Sigmoid colon (tissue), 6 donors: ENCODE measurements at regions not wholly inside any gene's neighbourhood (a gene's known extent, or its start where the extent isn't known, plus 50 kb on each side); places are given as distances from the start of the nearest gene placed in this dataset.

Experiments used
- DNase-seq: peaks from one replicate; pipeline ENCODE4 v3.0.0-alpha.2; 2019
- H3K27ac ChIP-seq, 4 donors: fragments of 200-600 bp; sonication (generic); one replicate each; pipeline ENCODE4 v1.5.1; 2016 to 2019; ENCODE audit warnings: mild to moderate bottlenecking in 1 of 4
- H3K27me3 ChIP-seq, 3 donors: fragments of 200-600 bp; sonication (generic); one replicate each; pipeline ENCODE4 v1.5.1; 2019; ENCODE audit warnings: mild to moderate bottlenecking in 1 of 3
- H3K36me3 ChIP-seq, 4 donors: fragments of 200-600 bp; sonication (generic); one replicate each; pipeline ENCODE4 v1.5.1; 2016 to 2019
- H3K4me1 ChIP-seq, 4 donors: fragments of 200-600 bp; sonication (generic); one replicate each; pipeline ENCODE4 v1.5.1; 2017 to 2019
- H3K4me3 ChIP-seq, 4 donors: fragments of 200-600 bp; sonication (generic); one replicate each; pipeline ENCODE4 v1.5.1; 2017 to 2019; ENCODE audit warnings: mild to moderate bottlenecking in 2 of 4, moderate library complexity in 1 of 4
- H3K9me3 ChIP-seq, 4 donors: fragments of 200-600 bp in 3 of 4; sonication (generic) in 3 of 4; one replicate each; pipeline versions ENCODE4 v1.5.1 to v1.6.1; 2013 to 2019
- EP300 ChIP-seq, 4 donors: sonication (generic); formaldehyde crosslinking; IDR thresholded peaks; one replicate each; pipeline ENCODE4 v1.6.1; 2017; ENCODE audit warnings: antibody characterized with exemption in 4 of 4
- POLR2A ChIP-seq, 2 donors: fragments of 450-650 bp; IDR thresholded peaks; one replicate each; pipeline ENCODE4 v1.6.1; 2016; ENCODE audit warnings: antibody characterized with exemption in 2 of 2, mild to moderate bottlenecking in 2 of 2, moderate library complexity in 2 of 2
- POLR2AphosphoS5 ChIP-seq, 4 donors: sonication (generic); formaldehyde crosslinking; IDR thresholded peaks; one replicate each; pipeline ENCODE4 v1.6.1; 2017; ENCODE audit warnings: antibody characterized with exemption in 4 of 4
- WGBS, 2 donors: extraction: QIAGEN DNeasy Blood & Tissue Kit; methylation state at CpG; one replicate each; pipeline ENCODE4 v1.1.7; 2013; 5-methylcytosine and 5-hydroxymethylcytosine counted together
- intact Hi-C: fragments of 100-400 bp; cut with DNase I; formaldehyde crosslinking; loops from one replicate; pipeline ENCODE4 v1.15.1; 2023
- TF ChIP-seq, protein P1 (sequence below), 4 experiments: fragments of 450-650 bp in 3 of 4; fragments of 200-600 bp in 1 of 4; IDR thresholded peaks; one replicate each; pipeline ENCODE4 v1.5.1; 2016 to 2019; ENCODE audit warnings: antibody characterized with exemption in 4 of 4, mild to moderate bottlenecking in 3 of 4, moderate library complexity in 2 of 4
- donor health status: healthy with polysubstance abuse.
- donor health status: healthy.

DNA sequence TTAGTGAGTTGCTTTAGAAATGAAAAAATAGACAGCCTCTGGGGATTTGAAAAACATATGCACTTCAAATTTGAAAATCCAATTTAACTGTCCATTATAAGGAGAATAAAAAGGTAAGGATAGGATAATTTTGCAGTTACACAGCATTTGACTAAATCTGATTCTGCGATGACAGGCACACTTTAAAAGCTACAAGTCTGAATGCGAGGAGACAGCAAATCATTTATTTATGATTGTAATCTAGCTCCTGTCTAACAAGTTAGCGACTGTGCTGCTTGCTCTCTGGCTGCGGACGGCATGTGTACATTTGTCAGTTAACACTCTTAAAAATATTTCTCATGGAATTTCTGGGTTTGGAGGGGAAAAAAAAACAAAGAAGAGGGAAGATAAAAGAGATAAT lies 514.8 kb downstream of the MN1 start:
- intact Hi-C loops = no loop called here

DNA sequence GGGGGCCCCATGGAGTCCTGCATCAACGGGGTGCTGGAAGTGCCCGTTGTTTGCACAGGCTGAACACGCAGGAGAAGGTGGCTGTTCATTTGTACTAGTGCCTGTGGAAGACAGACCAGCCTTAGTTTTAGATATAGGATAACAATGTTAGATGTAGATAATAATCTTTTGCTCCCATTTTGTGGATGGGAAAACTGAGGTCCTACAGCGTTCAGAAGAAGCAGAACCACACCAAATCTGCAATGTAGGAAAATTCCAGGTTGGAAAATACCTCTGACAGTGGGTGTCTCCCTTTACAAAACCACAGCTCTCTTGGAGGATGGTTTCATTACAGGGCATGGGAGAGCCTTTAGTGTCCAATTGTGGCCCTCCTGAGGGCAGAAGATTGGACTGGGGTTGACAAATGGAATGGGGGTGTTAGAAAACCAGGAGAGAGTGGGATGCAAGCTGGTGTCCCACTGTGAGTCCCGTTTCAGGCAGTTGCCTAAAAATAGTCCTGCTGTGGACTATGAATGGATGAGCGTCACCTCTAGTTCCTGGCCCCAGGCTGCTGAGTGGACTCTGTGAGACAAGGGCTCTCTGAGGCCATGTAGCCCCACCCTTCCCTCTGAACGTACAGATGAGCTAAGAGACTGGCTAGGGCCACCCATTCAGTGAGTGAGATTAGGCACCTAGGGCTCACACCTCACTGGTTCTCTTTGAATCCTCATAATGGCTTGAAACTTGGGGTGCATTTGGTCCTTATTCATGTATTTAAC lies 508.8 kb downstream of the MN1 start:
- intact Hi-C loops = no loop called here
- TF ChIP-seq POLR2A (IDR thresholded peaks at IDR 0.05) (no peak), EP300 (IDR thresholded peaks at IDR 0.05) (no peak), POLR2AphosphoS5 (IDR thresholded peaks at IDR 0.05) (no peak)
- TF ChIP-seq, protein P1, sequence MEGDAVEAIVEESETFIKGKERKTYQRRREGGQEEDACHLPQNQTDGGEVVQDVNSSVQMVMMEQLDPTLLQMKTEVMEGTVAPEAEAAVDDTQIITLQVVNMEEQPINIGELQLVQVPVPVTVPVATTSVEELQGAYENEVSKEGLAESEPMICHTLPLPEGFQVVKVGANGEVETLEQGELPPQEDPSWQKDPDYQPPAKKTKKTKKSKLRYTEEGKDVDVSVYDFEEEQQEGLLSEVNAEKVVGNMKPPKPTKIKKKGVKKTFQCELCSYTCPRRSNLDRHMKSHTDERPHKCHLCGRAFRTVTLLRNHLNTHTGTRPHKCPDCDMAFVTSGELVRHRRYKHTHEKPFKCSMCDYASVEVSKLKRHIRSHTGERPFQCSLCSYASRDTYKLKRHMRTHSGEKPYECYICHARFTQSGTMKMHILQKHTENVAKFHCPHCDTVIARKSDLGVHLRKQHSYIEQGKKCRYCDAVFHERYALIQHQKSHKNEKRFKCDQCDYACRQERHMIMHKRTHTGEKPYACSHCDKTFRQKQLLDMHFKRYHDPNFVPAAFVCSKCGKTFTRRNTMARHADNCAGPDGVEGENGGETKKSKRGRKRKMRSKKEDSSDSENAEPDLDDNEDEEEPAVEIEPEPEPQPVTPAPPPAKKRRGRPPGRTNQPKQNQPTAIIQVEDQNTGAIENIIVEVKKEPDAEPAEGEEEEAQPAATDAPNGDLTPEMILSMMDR (IDR thresholded peaks at IDR 0.05) = no peak
- no peak overlapping the region for H3K4me3 ChIP-seq
- no peaks in the 10 kb centered on the region for H3K4me1 ChIP-seq
- WGBS, 2 donors = 58 to 76% methylated on average over 7 of the region's 7 CpGs
- no peak overlapping the region for H3K27ac ChIP-seq
- H3K36me3 ChIP-seq = no peaks in the 10 kb centered on the region
- no peak for DNase-seq
- peaks cover 0 to 20% (median 6%) of the 10 kb centered on the region in 3 donors for H3K27me3 ChIP-seq
- H3K9me3 ChIP-seq = no peaks in the 10 kb centered on the region

More for the DNA sequence above, 514.8 kb downstream of the MN1 start:
- Histone ChIP-seq H3K4me3 (no peak overlapping the region), H3K27ac (no peak overlapping the region), H3K27me3 (no peaks in the 10 kb centered on the region), H3K36me3 (no peaks in the 10 kb centered on the region), H3K9me3 (no peaks in the 10 kb centered on the region), H3K4me1 (no peaks in the 10 kb centered on the region)
- WGBS, 2 donors = 45 to 69% methylated on average over 5 of the region's 5 CpGs
- DNase-seq = no peak
- TF ChIP-seq POLR2A (IDR thresholded peaks at IDR 0.05) (no peak), POLR2AphosphoS5 (IDR thresholded peaks at IDR 0.05) (no peak), EP300 (IDR thresholded peaks at IDR 0.05) (no peak)
- TF ChIP-seq, protein P1 (IDR thresholded peaks at IDR 0.05) = no peak

DNA sequence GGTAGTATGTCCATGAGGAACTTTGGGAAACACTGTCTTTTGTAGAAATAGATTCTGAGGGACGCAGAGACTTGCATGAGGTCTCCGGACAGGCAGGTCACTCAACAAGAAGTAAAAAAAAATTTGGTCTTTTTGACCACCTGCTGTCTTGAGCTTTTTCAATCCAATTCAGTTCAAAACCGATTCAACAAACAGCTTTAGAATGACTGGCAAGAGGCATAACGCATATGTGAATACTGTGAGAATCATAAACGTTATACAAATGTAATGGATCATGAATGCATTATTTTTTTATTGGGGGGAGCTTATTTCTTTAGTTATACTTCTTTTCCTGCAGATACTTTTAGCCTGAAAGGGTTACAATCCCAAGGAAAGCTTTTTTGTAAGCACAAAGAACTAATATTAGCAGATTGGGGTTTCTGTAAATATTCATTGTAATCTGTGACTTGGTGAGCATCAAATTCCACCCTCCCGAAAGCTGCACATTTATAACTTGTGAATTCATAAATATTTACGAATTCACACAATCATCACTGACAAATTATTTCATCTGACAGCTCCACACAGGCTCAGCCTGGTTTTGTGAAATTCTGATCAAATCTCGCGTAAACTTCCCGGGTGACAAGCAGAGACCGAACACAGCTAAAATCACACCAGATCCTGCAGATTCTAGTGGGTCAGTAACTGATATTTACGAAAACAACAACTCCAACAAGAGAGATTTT lies 507.7 kb downstream of the MN1 start:
- Histone ChIP-seq H3K27me3 (peaks cover 0 to 31% (median 11%) of the 10 kb centered on the region in 3 donors), H3K4me1 (no peaks in the 10 kb centered on the region), H3K36me3 (no peaks in the 10 kb centered on the region), H3K27ac (no peak overlapping the region), H3K9me3 (no peaks in the 10 kb centered on the region), H3K4me3 (no peak overlapping the region)
- WGBS, 2 donors = 78 to 82% methylated on average over 12 of the region's 12 CpGs
- intact Hi-C loops = no loop called here
- no peak for TF ChIP-seq POLR2AphosphoS5 (IDR thresholded peaks at IDR 0.05)
- TF ChIP-seq, protein P1 (IDR thresholded peaks at IDR 0.05) = no peak
- no peak for TF ChIP-seq EP300 (IDR thresholded peaks at IDR 0.05)
- no peak for TF ChIP-seq POLR2A (IDR thresholded peaks at IDR 0.05)
- DNase-seq = no peak

DNA sequence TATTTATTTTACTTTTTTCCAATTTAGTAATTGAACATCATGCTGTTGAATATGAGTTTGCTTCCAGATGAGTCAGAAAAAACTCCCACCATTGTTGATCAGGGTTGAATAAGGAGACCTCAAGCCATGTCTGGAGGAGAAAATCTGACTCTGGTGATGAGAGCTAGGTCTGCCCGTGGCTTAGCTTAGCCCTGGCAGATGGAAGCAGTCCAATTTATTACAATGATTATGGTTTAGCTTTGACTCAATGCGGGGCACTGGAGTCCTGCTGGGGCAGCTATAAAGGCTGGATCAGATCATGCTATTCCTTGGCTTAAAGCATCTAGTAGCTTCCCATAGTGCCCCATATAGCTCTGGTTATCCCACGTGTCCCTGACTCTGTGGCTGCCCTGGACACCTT lies 506.5 kb downstream of the MN1 start:
- no peak overlapping the region for H3K4me3 ChIP-seq
- H3K27me3 ChIP-seq = peaks cover 3 to 42% (median 11%) of the 10 kb centered on the region in 3 donors
- no peaks in the 10 kb centered on the region for H3K4me1 ChIP-seq
- WGBS, 2 donors = 57 to 79% methylated on average over 3 of the region's 3 CpGs
- DNase-seq = no peak
- no peak for TF ChIP-seq EP300 (IDR thresholded peaks at IDR 0.05)
- TF ChIP-seq POLR2AphosphoS5 (IDR thresholded peaks at IDR 0.05) = no peak
- no peak for TF ChIP-seq POLR2A (IDR thresholded peaks at IDR 0.05)
- TF ChIP-seq, protein P1 (IDR thresholded peaks at IDR 0.05) = no peak
- H3K36me3 ChIP-seq = no peaks in the 10 kb centered on the region
- no peak overlapping the region for H3K27ac ChIP-seq
- H3K9me3 ChIP-seq = no peaks in the 10 kb centered on the region
- intact Hi-C loops = no loop called here
